Upper lobe of right lung (tissue), 1 donor: ENCODE measurements at regions not wholly inside any gene's neighbourhood (a gene's known extent, or its start where the extent isn't known, plus 50 kb on each side); places are given as distances from the start of the nearest gene placed in this dataset.
"Not testable (repeated sequence)": the region's sequence is repeated elsewhere in the genome, so short reads cannot be mapped to it uniquely, and the experiment has no call there.

Experiments
- ATAC-seq: fragments of 200-7000 bp; cut with Tn5 transposase; one replicate; pipeline ENCODE4 v1.9.1; 2020; ENCODE audit warnings: mild to moderate bottlenecking, moderate library complexity
- DNase-seq: peaks from one replicate; pipeline ENCODE4 v3.0.0-alpha.2; 2020
- H3K27ac ChIP-seq: fragments of 200-600 bp; one replicate; pipeline ENCODE4 v1.8.0; 2022
- H3K27me3 ChIP-seq: fragments of 200-600 bp; one replicate; pipeline ENCODE4 v1.8.0; 2022; ENCODE audit warnings: mild to moderate bottlenecking
- H3K36me3 ChIP-seq: fragments of 200-600 bp; one replicate; pipeline ENCODE4 v1.8.0; 2022
- H3K4me1 ChIP-seq: fragments of 200-600 bp; one replicate; pipeline ENCODE4 v1.8.0; 2022
- H3K4me3 ChIP-seq: fragments of 200-600 bp; one replicate; pipeline ENCODE4 v1.8.0; 2022; ENCODE audit warnings: mild to moderate bottlenecking
- H3K9me3 ChIP-seq: fragments of 200-600 bp; one replicate; pipeline ENCODE4 v1.8.0; 2022
- intact Hi-C: fragments of 100-400 bp; cut with DNase I; formaldehyde crosslinking; loops from one replicate; pipeline ENCODE4 v1.11.0; 2022
- TF ChIP-seq, protein P1 (sequence below): fragments of 200-600 bp; IDR thresholded peaks from one replicate; pipeline ENCODE4 v1.8.0; 2022; ENCODE audit warnings: antibody characterized with exemption
- donor health status: DM: no; HTN: yes; CAD: no; lungs with severe emphysema.

DNA sequence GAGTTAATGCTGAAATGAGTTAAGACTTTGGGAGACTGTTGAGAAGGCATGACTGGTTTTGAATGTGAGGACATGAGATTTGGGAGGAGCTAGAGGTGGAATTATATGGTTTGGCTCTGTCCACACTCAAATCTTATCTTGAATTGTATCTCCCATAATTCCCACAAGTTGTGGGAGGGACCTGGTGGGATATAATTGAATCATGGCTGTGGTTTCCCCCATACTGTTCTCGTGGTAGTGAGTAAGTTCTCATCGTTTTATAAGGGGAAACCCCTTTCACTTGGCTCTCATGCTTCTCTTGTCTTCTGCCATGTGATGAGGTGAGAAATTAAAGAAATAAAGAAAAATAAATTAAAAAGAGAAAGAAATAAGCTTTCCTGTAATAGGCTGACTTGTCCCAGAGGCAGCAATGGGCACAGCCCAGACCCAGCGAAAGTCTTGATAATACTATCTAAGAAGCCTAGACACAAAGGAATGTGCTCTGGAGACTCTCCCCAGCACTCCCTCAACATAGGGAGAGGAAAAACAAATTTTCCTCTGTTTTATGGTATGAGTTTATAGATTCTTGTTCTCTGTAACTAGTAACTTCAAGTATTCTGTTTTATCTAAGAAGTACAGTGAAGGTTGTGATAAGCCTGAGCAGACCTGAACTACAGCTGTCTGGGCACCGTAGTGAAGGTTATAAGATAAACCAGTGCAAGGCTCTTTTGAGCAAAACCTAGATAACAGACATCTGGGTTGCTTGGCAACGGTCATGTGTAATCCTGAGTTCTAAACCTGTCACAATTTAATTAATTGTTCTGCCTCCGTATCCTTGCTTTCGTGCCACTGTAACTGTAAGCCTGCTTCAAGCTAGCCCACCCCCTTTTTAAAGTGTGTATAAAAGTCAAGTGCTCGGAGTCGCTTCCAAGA lies 88.9 kb upstream of the ECI2 start:
- H3K27ac ChIP-seq: no peak overlapping the region
- no peak for DNase-seq
- TF ChIP-seq, protein P1, sequence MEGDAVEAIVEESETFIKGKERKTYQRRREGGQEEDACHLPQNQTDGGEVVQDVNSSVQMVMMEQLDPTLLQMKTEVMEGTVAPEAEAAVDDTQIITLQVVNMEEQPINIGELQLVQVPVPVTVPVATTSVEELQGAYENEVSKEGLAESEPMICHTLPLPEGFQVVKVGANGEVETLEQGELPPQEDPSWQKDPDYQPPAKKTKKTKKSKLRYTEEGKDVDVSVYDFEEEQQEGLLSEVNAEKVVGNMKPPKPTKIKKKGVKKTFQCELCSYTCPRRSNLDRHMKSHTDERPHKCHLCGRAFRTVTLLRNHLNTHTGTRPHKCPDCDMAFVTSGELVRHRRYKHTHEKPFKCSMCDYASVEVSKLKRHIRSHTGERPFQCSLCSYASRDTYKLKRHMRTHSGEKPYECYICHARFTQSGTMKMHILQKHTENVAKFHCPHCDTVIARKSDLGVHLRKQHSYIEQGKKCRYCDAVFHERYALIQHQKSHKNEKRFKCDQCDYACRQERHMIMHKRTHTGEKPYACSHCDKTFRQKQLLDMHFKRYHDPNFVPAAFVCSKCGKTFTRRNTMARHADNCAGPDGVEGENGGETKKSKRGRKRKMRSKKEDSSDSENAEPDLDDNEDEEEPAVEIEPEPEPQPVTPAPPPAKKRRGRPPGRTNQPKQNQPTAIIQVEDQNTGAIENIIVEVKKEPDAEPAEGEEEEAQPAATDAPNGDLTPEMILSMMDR: no peak
- intact Hi-C loops: no loop called here
- no peaks in the 10 kb centered on the region for H3K27me3 ChIP-seq
- no peaks in the 10 kb centered on the region for H3K4me1 ChIP-seq
- H3K36me3 ChIP-seq: no peaks in the 10 kb centered on the region
- no peak overlapping the region for H3K4me3 ChIP-seq
- no peaks in the 10 kb centered on the region for H3K9me3 ChIP-seq
- no peak for ATAC-seq

DNA sequence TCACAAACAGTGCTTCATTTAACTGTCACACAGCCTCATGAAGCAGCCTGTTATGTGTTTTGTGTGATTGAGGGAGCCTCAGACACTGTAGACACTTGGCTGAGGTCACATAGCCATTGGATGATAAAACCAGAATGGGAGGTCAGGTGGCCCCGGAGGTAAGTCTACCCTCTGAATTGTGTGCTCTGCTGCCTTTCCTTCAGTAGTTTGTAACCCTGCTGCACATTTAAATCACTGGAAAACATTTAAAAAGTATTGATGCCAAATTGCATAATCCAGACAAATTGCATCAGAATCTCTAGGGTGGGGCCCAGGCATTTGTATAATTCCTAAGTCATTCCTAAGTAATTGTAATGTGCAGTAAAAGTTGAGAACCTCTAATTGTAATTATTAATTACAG lies 85.2 kb upstream of the ECI2 start:
- no peaks in the 10 kb centered on the region for H3K4me1 ChIP-seq
- no peaks in the 10 kb centered on the region for H3K27me3 ChIP-seq
- H3K36me3 ChIP-seq: no peaks in the 10 kb centered on the region
- H3K27ac ChIP-seq: no peak overlapping the region
- DNase-seq (no peak), ATAC-seq (no peak)
- intact Hi-C loops: no loop called here
- no peak overlapping the region for H3K4me3 ChIP-seq
- TF ChIP-seq, protein P1: no peak
- H3K9me3 ChIP-seq: no peaks in the 10 kb centered on the region

GRCh38 chr6:4218619-4219317 lies 83.4 kb upstream of the ECI2 start:
- H3K27me3 ChIP-seq, ATAC-seq, DNase-seq, H3K36me3 ChIP-seq, intact Hi-C loops, H3K9me3 ChIP-seq, H3K27ac ChIP-seq, H3K4me3 ChIP-seq, H3K4me1 ChIP-seq: not testable (repeated sequence)

DNA sequence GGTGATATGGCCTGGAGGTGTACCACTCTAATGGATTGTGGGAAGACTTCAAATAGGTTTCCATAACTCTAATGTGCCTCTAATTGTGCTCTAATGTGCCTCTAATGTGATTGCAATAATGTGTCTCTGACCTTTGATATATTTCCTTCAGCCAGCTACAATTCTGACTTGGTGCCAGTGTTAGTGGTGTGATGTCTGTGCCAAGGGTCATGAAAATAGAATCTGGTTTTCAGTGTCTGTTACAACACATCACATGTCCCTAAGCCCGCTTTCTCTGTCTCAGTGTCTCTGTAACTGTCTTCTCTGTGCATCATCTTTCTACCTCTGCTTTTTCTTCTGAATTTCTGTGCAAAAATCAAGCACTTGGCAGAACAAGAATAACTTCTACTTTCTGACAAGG lies 77.2 kb upstream of the ECI2 start:
- ATAC-seq (peak; percentile 66), DNase-seq (no peak)
- intact Hi-C loops: no loop called here
- Histone ChIP-seq H3K27me3 (no peaks in the 10 kb centered on the region), H3K9me3 (no peaks in the 10 kb centered on the region), H3K27ac (no peak overlapping the region), H3K4me3 (no peak overlapping the region), H3K4me1 (no peaks in the 10 kb centered on the region), H3K36me3 (no peaks in the 10 kb centered on the region)
- TF ChIP-seq, protein P1: no peak

- H3K9me3 ChIP-seq: no peaks in the 10 kb centered on the region
- no peaks in the 10 kb centered on the region for H3K27me3 ChIP-seq
- peak; percentile 69 for DNase-seq
- no peaks in the 10 kb centered on the region for H3K36me3 ChIP-seq
- H3K4me3 ChIP-seq: no peak overlapping the region
- TF ChIP-seq, protein P1: peak; percentile 73
- intact Hi-C loops: no loop called here
- ATAC-seq: peak; percentile 92
- H3K4me1 ChIP-seq: no peaks in the 10 kb centered on the region
- H3K27ac ChIP-seq: no peak overlapping the region
These were observed 75.4 kb upstream of the ECI2 start for GRCh38 chr6:4210629-4211419.
